GM12878 (cell line): ENCODE measurements at regions not wholly inside any gene's neighbourhood (a gene's known extent, or its start where the extent isn't known, plus 50 kb on each side); places are given as distances from the start of the nearest gene placed in this dataset.

Experiments
- BHLHE40 ChIP-seq, 2 experiments: fragments of 450-650 bp in 1 of 2; IDR thresholded peaks; 2 replicates each; pipeline ENCODE4 v1.6.1; 2011 to 2017; ENCODE audit warnings: low read depth in 2 of 2, borderline replicate concordance in 1 of 2, improper control_type of control experiment in 1 of 2, low read length in 1 of 2, mild to moderate bottlenecking in 1 of 2
- CREM ChIP-seq: IDR thresholded peaks from 2 replicates; pipeline ENCODE4 v1.6.1; 2014; ENCODE audit warnings: antibody characterized with exemption, low read depth
- GABPA ChIP-seq: IDR thresholded peaks from 2 replicates; pipeline ENCODE4 v1.6.1; 2014; ENCODE audit warnings: antibody characterized with exemption, low read depth, mild to moderate bottlenecking, inconsistent platforms
- IKZF1 ChIP-seq: fragments of 450-650 bp; conservative IDR thresholded peaks from 2 replicates; pipeline ENCODE4 v1.6.1; 2017; ENCODE audit warnings: antibody characterized with exemption, mild to moderate bottlenecking
- RAD21 ChIP-seq: IDR thresholded peaks from 2 replicates; pipeline ENCODE4 v1.6.1; 2011; ENCODE audit warnings: mild to moderate bottlenecking, low read depth, low read length, moderate library complexity; ENCODE audit not compliant: insufficient read depth
- RBBP5 ChIP-seq: fragments of 200-600 bp; sonication (generic); conservative IDR thresholded peaks from 2 replicates; pipeline ENCODE4 v1.6.1; 2016
- RELB ChIP-seq: fragments of 450-650 bp; IDR thresholded peaks from 2 replicates; pipeline ENCODE4 v1.6.1; 2017; ENCODE audit warnings: low read depth, mild to moderate bottlenecking, moderate library complexity
- SMAD1 ChIP-seq: fragments of 450-650 bp; IDR thresholded peaks from 2 replicates; pipeline ENCODE4 v1.6.1; 2018; ENCODE audit warnings: mild to moderate bottlenecking, low read depth; ENCODE audit not compliant: partially characterized antibody
- SMC3 ChIP-seq: IDR thresholded peaks from 2 replicates; pipeline ENCODE4 v1.6.1; 2011; ENCODE audit warnings: low read length, improper control_type of control experiment, borderline replicate concordance
- SREBF2 ChIP-seq: IDR thresholded peaks from 2 replicates; pipeline ENCODE4 v1.6.1; 2012; ENCODE audit warnings: mild to moderate bottlenecking, low read length
- SUPT20H ChIP-seq: IDR thresholded peaks from 2 replicates; pipeline ENCODE4 v1.6.1; 2011; ENCODE audit warnings: low read depth, mild to moderate bottlenecking, low read length, moderate library complexity, borderline replicate concordance; ENCODE audit not compliant: control insufficient read depth
- SUZ12 ChIP-seq: fragments of 200-600 bp; sonication (generic); IDR thresholded peaks from one replicate; pipeline ENCODE4 v1.6.1; 2018; ENCODE audit warnings: antibody characterized with exemption, mild to moderate bottlenecking; ENCODE audit not compliant: unreplicated experiment
- TAF1 ChIP-seq: IDR thresholded peaks from 2 replicates; pipeline ENCODE4 v1.6.1; 2011; ENCODE audit warnings: mild to moderate bottlenecking, low read depth, low read length, borderline replicate concordance
- YY1 ChIP-seq: IDR thresholded peaks from 2 replicates; pipeline ENCODE4 v1.6.1; 2011; ENCODE audit warnings: low read depth, mild to moderate bottlenecking, low read length
- ZBED1 ChIP-seq: IDR thresholded peaks from 2 replicates; pipeline ENCODE4 v1.6.1; 2016; ENCODE audit warnings: borderline replicate concordance
- TF ChIP-seq, protein P1 (sequence below), 3 experiments: IDR thresholded peaks in 2 of 3; conservative IDR thresholded peaks in 1 of 3; 2 replicates each; pipeline ENCODE4 v1.5.1; 2011; ENCODE audit warnings: low read depth in 3 of 3, low read length in 3 of 3, mild to moderate bottlenecking in 3 of 3, control low read depth in 2 of 3, moderate library complexity in 2 of 3, inconsistent platforms in 1 of 3, mixed read lengths in 1 of 3; ENCODE audit not compliant: control insufficient read depth in 2 of 3, insufficient read depth in 1 of 3; ENCODE audit errors: extremely low read depth in 1 of 3
- TF ChIP-seq, protein P2 (sequence below): fragments of 450-650 bp; IDR thresholded peaks from 2 replicates; pipeline ENCODE4 v1.6.1; 2017; ENCODE audit warnings: mild to moderate bottlenecking

DNA sequence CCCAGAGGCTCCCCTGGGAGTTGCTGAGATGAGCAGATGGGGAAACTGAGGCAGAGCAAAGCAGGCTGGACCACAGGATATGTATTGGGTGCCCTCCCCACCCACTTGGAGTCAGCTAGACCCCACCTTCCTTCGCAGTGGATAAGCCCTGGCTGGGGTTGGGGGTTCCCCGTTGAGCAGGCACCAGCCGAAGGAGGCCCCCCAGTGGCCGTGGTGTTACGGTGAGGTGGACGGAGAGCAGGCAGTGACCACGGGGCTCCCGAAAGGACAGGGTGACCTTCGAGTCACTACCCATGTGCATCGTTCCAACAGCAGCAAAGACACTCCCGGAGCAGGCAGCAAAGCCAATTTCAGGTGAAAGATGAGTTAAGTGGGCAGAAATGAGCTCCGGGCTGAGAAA, 62.4 kb upstream of the ADGRE5 start (continued):
- TF ChIP-seq, protein P1, sequence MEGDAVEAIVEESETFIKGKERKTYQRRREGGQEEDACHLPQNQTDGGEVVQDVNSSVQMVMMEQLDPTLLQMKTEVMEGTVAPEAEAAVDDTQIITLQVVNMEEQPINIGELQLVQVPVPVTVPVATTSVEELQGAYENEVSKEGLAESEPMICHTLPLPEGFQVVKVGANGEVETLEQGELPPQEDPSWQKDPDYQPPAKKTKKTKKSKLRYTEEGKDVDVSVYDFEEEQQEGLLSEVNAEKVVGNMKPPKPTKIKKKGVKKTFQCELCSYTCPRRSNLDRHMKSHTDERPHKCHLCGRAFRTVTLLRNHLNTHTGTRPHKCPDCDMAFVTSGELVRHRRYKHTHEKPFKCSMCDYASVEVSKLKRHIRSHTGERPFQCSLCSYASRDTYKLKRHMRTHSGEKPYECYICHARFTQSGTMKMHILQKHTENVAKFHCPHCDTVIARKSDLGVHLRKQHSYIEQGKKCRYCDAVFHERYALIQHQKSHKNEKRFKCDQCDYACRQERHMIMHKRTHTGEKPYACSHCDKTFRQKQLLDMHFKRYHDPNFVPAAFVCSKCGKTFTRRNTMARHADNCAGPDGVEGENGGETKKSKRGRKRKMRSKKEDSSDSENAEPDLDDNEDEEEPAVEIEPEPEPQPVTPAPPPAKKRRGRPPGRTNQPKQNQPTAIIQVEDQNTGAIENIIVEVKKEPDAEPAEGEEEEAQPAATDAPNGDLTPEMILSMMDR (IDR thresholded peaks at IDR 0.05 in 2 of 3, conservative IDR thresholded peaks at IDR 0.05 in 1 of 3; ENCODE audit: control insufficient read depth in 2 of 3, extremely low read depth in 1 of 3, insufficient read depth in 1 of 3, low read depth in 3 of 3, low read length in 3 of 3), result peak; percentile 45 to 77 (median 68); a peak in 5 of 6 replicates
- no peak for TF ChIP-seq SUPT20H
- no peak for TF ChIP-seq RELB
- TF ChIP-seq SUZ12, result no peak
- TF ChIP-seq RBBP5, result no peak
- peak; percentile 78 for TF ChIP-seq RAD21
- TF ChIP-seq GABPA, result no peak
- TF ChIP-seq TAF1, result no peak
- no peak for TF ChIP-seq SMAD1
- peak; percentile 32; the same call in 1 of the 2 replicates for TF ChIP-seq YY1
- TF ChIP-seq CREM, result no peak
- peak; percentile 67 for TF ChIP-seq SMC3
- TF ChIP-seq SREBF2, result no peak
- TF ChIP-seq ZBED1, result no peak
- TF ChIP-seq, protein P2, sequence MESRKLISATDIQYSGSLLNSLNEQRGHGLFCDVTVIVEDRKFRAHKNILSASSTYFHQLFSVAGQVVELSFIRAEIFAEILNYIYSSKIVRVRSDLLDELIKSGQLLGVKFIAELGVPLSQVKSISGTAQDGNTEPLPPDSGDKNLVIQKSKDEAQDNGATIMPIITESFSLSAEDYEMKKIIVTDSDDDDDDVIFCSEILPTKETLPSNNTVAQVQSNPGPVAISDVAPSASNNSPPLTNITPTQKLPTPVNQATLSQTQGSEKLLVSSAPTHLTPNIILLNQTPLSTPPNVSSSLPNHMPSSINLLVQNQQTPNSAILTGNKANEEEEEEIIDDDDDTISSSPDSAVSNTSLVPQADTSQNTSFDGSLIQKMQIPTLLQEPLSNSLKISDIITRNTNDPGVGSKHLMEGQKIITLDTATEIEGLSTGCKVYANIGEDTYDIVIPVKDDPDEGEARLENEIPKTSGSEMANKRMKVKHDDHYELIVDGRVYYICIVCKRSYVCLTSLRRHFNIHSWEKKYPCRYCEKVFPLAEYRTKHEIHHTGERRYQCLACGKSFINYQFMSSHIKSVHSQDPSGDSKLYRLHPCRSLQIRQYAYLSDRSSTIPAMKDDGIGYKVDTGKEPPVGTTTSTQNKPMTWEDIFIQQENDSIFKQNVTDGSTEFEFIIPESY, result no peak
- no peak for TF ChIP-seq BHLHE40 (IDR thresholded peaks at IDR 0.05; ENCODE audit: borderline replicate concordance in 1 of 2, low read depth in 2 of 2, low read length in 1 of 2)
- peak; percentile 25; the same call in 1 of the 2 replicates for TF ChIP-seq IKZF1
